ENCODE measurements at regions not wholly inside any gene's neighbourhood (a gene's known extent, or its start where the extent isn't known, plus 50 kb on each side); places are given as distances from the start of the nearest gene placed in this dataset.

DNA sequence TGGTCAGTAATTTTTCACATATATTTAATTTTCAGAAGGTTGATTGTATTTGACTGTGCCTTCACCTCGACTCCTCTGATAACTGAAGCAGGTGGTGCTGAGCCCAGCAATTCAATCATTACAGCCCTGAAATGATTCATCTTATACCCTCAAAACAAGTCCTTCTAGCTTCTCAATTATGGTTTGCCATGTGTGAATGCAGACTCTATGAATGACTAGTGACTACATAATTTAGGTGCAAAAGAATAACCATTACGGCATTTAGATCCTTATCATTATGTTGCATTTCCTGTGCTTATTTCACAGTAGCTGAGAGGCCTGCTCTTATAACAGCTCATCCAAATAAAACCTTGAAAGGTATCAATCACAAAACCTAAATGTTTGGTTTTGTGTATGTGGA is 54.0 kb upstream of the COL11A1 start:
- intact Hi-C loops (cut with DNase I; ENCODE audit: low total_unique reads) = no loop called here
- no peak for DNase-seq (ENCODE audit: low spot score in 2 of 2)
- no peak overlapping the region for H3K4me3 ChIP-seq (ENCODE audit: low read depth, poor library complexity, severe bottlenecking)
- TF ChIP-seq, protein P1, sequence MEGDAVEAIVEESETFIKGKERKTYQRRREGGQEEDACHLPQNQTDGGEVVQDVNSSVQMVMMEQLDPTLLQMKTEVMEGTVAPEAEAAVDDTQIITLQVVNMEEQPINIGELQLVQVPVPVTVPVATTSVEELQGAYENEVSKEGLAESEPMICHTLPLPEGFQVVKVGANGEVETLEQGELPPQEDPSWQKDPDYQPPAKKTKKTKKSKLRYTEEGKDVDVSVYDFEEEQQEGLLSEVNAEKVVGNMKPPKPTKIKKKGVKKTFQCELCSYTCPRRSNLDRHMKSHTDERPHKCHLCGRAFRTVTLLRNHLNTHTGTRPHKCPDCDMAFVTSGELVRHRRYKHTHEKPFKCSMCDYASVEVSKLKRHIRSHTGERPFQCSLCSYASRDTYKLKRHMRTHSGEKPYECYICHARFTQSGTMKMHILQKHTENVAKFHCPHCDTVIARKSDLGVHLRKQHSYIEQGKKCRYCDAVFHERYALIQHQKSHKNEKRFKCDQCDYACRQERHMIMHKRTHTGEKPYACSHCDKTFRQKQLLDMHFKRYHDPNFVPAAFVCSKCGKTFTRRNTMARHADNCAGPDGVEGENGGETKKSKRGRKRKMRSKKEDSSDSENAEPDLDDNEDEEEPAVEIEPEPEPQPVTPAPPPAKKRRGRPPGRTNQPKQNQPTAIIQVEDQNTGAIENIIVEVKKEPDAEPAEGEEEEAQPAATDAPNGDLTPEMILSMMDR (IDR thresholded peaks at IDR 0.05) = no peak
- TF ChIP-seq POLR2A (IDR thresholded peaks at IDR 0.05) = no peak
- WGBS, 2 donors = 55 to 73% methylated on average over 2 of the region's 2 CpGs

GRCh38 chr1:103160281-103160680 is 52.0 kb upstream of the COL11A1 start:
- DNase-seq (ENCODE audit: low spot score in 2 of 2) = no peak
- H3K4me3 ChIP-seq (ENCODE audit: low read depth, poor library complexity, severe bottlenecking) = no peak overlapping the region
- 86 to 92% methylated on average over 1 of the region's 1 CpG for WGBS, 2 donors
- intact Hi-C loops (cut with DNase I; ENCODE audit: low total_unique reads) = no loop called here
- no peak for TF ChIP-seq POLR2A (IDR thresholded peaks at IDR 0.05)
- TF ChIP-seq, protein P1 (IDR thresholded peaks at IDR 0.05) = no peak
